HG02870 (cell line): ENCODE measurements at regions not wholly inside any gene's neighbourhood (a gene's known extent, or its start where the extent isn't known, plus 50 kb on each side); places are given as distances from the start of the nearest gene placed in this dataset.
"Not testable (repeated sequence)": the region's sequence is repeated elsewhere in the genome, so short reads cannot be mapped to it uniquely, and the experiment has no call there.

Source experiments
- ATAC-seq: cut with Tn5 transposase; IDR thresholded peaks from one replicate; pipeline ENCODE4 v1.9.1; 2021; ENCODE audit warnings: mild to moderate bottlenecking, moderate library complexity; ENCODE audit not compliant: unreplicated experiment

- no peak for ATAC-seq
Measured at GRCh38 chr16:86072328-86073102, 173.6 kb downstream of the IRF8 start.

- no peak for ATAC-seq
Measured at GRCh38 chr16:86073103-86073625, 174.2 kb downstream of the IRF8 start.

- ATAC-seq = no peak
Measured at GRCh38 chr16:86073763-86074493, 175.0 kb downstream of the IRF8 start.

GRCh38 chr16:86074651-86075487 lies 175.9 kb downstream of the IRF8 start:
- ATAC-seq = no peak

- no peak for ATAC-seq
Measured at GRCh38 chr16:86075488-86075785, 176.5 kb downstream of the IRF8 start.

- no peak for ATAC-seq
Measured at GRCh38 chr16:86075839-86076440, 177.0 kb downstream of the IRF8 start.

- ATAC-seq = no peak
Measured at GRCh38 chr16:86076606-86077005, 177.6 kb downstream of the IRF8 start.

- no peak for ATAC-seq
Measured at GRCh38 chr16:86077243-86077940, 178.4 kb downstream of the IRF8 start.

- no peak for ATAC-seq
Measured at GRCh38 chr16:86078121-86078600, 179.2 kb downstream of the IRF8 start.

GRCh38 chr16:86078711-86079110 lies 179.7 kb downstream of the IRF8 start:
- ATAC-seq = not testable (repeated sequence)

GRCh38 chr16:86079255-86079885 lies 180.4 kb downstream of the IRF8 start:
- ATAC-seq = no peak

- ATAC-seq = no peak
Measured at GRCh38 chr16:86080131-86080875, 181.3 kb downstream of the IRF8 start.

- no peak for ATAC-seq
Measured at GRCh38 chr16:86080982-86081381, 182.0 kb downstream of the IRF8 start.

GRCh38 chr16:86082418-86083030 lies 183.6 kb downstream of the IRF8 start:
- ATAC-seq = no peak

GRCh38 chr16:86083382-86084002 lies 184.5 kb downstream of the IRF8 start:
- ATAC-seq = no peak

GRCh38 chr16:86085161-86085611 lies 186.2 kb downstream of the IRF8 start:
- ATAC-seq = no peak

GRCh38 chr16:86085795-86086194 lies 186.8 kb downstream of the IRF8 start:
- ATAC-seq = no peak

GRCh38 chr16:86086471-86086870 lies 187.5 kb downstream of the IRF8 start:
- no peak for ATAC-seq
